SU-DHL-6 (cell line): ENCODE measurements at regions not wholly inside any gene's neighbourhood (a gene's known extent, or its start where the extent isn't known, plus 50 kb on each side); places are given as distances from the start of the nearest gene placed in this dataset.

ENCODE experiments used
- H2AFZ ChIP-seq: fragments of 200-600 bp; sonication (generic); 2 replicates; pipeline ENCODE4 v1.6.1; 2014; ENCODE audit warnings: low read depth, mild to moderate bottlenecking, moderate library complexity, mixed read lengths, antibody characterized with exemption, low read length; ENCODE audit not compliant: severe bottlenecking
- H3F3A ChIP-seq: fragments of 200-600 bp; shearing (Covaris generic); 2 replicates; pipeline ENCODE4 v1.6.0; 2016; ENCODE audit warnings: antibody characterized with exemption, mild to moderate bottlenecking; ENCODE audit not compliant: insufficient read depth
- H3K27ac ChIP-seq: fragments of 200-600 bp; sonication (generic); 2 replicates; pipeline ENCODE4 v1.5.1; 2016; ENCODE audit warnings: low read depth, mild to moderate bottlenecking, low read length, moderate library complexity, mixed read lengths
- H3K27me3 ChIP-seq: fragments of 200-600 bp; sonication (generic), shearing (Covaris generic); 2 replicates; pipeline ENCODE4 v1.6.0; 2014; ENCODE audit warnings: mild to moderate bottlenecking, low read length
- H3K36me3 ChIP-seq: fragments of 200-600 bp; sonication (generic); 2 replicates; pipeline ENCODE4 v1.6.1; 2014; ENCODE audit warnings: mild to moderate bottlenecking, low read length, mixed read lengths
- H3K4me2 ChIP-seq: fragments of 300-600, 200-600 bp; shearing (Covaris generic), sonication (generic); 2 replicates; pipeline ENCODE4 v1.6.0; 2014; ENCODE audit warnings: low read length, low read depth, mild to moderate bottlenecking; ENCODE audit not compliant: poor library complexity, severe bottlenecking
- H3K4me3 ChIP-seq: fragments of 200-600 bp; sonication (generic); 2 replicates; pipeline ENCODE4 v1.5.1; 2014; ENCODE audit warnings: antibody characterized with exemption, low read length, mild to moderate bottlenecking, mixed read lengths; ENCODE audit not compliant: insufficient read depth, poor library complexity, severe bottlenecking
- H3K79me2 ChIP-seq: fragments of 200-600 bp; sonication (generic); 2 replicates; pipeline ENCODE4 v1.6.1; 2014; ENCODE audit warnings: mild to moderate bottlenecking, low read length, moderate library complexity; ENCODE audit not compliant: insufficient read depth
- H3K9ac ChIP-seq: fragments of 200-600 bp; sonication (generic); 2 replicates; pipeline ENCODE4 v1.7.0; 2014; ENCODE audit warnings: mild to moderate bottlenecking, low read length
- H3K9me2 ChIP-seq: fragments of 200-600 bp; sonication (generic); replicated peaks from 2 replicates; pipeline ENCODE4 v1.6.1; 2014; ENCODE audit warnings: low read length; ENCODE audit not compliant: insufficient read depth
- H3K9me3 ChIP-seq: fragments of 200-600 bp; sonication (generic); 2 replicates; pipeline ENCODE4 v1.6.1; 2014; ENCODE audit warnings: low read length, mixed read lengths; ENCODE audit not compliant: insufficient read depth
- H4K20me1 ChIP-seq: fragments of 200-600 bp; sonication (generic); 2 replicates; pipeline ENCODE4 v1.6.1; 2014; ENCODE audit warnings: low read depth, mild to moderate bottlenecking, antibody characterized with exemption, low read length, moderate library complexity, mixed read lengths
- EZH2phosphoT487 ChIP-seq: fragments of 200-600 bp; sonication (generic), shearing (Covaris generic); conservative IDR thresholded peaks from 2 replicates; pipeline ENCODE4 v1.6.1; 2018; ENCODE audit warnings: mild to moderate bottlenecking, antibody characterized with exemption, low read length, moderate library complexity, mixed read lengths
- TF ChIP-seq, protein P1 (sequence below): fragments of 200-600 bp; sonication (generic); IDR thresholded peaks from one replicate; pipeline ENCODE4 v1.5.1; 2017; ENCODE audit warnings: antibody characterized with exemption, mild to moderate bottlenecking, low read length, moderate library complexity; ENCODE audit not compliant: insufficient read depth, poor library complexity, severe bottlenecking

DNA sequence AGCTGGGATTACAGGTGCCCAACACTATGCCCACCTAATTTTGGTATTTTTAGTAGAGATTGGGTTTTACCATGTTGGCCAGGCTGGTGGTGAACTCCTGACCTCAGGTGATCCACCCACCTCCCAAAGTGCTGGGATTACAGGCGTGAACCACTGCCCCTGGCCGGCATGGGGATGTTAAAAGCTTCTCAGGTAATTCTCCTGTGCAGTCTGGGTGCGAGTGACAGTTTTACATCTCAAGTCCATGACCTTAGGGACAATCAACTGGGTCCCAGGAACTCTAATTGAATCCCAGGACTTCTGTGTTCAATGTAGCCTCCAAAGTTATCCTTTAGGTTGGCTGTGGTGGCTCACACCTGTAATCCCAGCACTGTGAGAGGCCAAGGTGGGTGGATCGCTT, 100.1 kb upstream of the TSHZ3 start:
- Histone ChIP-seq H3K4me3 (no peak overlapping the region), H3K9me3 (no peaks in the 10 kb centered on the region; the same call in 1 of the 2 replicates), H3K27ac (no peak overlapping the region), H4K20me1 (no peaks in the 10 kb centered on the region), H3K9ac (no peak overlapping the region), H3F3A (no peaks in the 10 kb centered on the region), H2AFZ (no peak overlapping the region), H3K9me2 (no peaks in the 10 kb centered on the region), H3K4me2 (no peak overlapping the region), H3K36me3 (0 out of 2 replicates have a peak, but pooled peaks cover 2% of the 10 kb centered on the region), H3K27me3 (no peaks in the 10 kb centered on the region), H3K79me2 (no peaks in the 10 kb centered on the region)
- TF ChIP-seq EZH2phosphoT487 = no peak
- TF ChIP-seq, protein P1, sequence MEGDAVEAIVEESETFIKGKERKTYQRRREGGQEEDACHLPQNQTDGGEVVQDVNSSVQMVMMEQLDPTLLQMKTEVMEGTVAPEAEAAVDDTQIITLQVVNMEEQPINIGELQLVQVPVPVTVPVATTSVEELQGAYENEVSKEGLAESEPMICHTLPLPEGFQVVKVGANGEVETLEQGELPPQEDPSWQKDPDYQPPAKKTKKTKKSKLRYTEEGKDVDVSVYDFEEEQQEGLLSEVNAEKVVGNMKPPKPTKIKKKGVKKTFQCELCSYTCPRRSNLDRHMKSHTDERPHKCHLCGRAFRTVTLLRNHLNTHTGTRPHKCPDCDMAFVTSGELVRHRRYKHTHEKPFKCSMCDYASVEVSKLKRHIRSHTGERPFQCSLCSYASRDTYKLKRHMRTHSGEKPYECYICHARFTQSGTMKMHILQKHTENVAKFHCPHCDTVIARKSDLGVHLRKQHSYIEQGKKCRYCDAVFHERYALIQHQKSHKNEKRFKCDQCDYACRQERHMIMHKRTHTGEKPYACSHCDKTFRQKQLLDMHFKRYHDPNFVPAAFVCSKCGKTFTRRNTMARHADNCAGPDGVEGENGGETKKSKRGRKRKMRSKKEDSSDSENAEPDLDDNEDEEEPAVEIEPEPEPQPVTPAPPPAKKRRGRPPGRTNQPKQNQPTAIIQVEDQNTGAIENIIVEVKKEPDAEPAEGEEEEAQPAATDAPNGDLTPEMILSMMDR = no peak

DNA sequence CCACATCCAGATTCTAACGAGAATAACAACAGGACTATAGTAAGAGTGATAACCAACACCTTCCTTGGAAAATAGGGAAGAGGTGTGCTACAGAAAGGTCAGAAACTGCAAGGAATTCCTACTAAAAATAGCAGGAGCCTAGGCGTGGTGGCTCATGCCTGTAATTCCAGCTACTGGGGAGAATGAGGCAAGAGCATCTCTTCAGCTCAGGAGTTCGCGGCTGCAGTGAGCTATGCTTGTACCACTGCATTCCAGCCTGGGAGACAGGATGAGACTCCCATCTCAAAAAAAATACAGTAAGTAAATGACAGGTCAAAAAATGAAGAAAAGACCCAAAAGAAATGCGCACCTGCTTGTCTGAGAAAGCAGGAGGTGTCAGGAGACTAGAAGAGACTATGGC, 101.5 kb upstream of the TSHZ3 start:
- Histone ChIP-seq H3F3A (no peaks in the 10 kb centered on the region), H3K4me2 (no peak overlapping the region), H2AFZ (no peak overlapping the region), H3K36me3 (0 out of 2 replicates have a peak, but pooled peaks cover 2% of the 10 kb centered on the region), H3K9me2 (no peaks in the 10 kb centered on the region), H4K20me1 (no peaks in the 10 kb centered on the region), H3K79me2 (no peaks in the 10 kb centered on the region), H3K9ac (no peak overlapping the region), H3K4me3 (no peak overlapping the region), H3K27me3 (no peaks in the 10 kb centered on the region), H3K27ac (no peak overlapping the region), H3K9me3 (no peaks in the 10 kb centered on the region)
- TF ChIP-seq EZH2phosphoT487 = no peak
- TF ChIP-seq, protein P1 = no peak

DNA sequence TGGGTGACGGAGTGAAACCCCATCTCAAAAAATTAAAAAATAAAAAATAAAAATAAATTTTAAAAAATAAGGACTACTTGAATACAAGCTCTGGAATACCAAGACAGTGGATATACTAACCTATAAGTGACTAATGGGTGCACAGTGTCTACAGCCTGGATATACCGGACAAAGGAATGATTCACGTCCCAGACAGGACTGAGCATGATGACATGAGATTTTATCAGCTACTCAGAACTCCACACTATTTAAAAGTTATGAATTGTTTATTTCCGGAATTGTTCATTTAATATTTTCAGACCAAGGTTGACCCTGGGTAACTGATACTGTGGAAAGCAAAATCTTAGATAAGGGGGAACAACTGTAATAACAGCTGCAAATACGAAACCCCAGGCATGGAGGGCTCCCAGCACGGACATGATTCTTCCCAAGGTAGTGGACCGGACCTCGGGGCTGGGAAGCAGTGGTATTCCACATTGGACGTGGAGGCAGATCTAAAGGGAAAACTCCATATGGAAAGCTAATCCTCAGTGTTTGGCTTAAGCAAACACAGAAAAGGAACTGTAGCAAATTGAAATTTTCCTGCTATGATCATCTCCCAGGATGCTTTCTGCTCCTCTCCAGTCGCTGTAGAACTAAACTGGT, 102.6 kb upstream of the TSHZ3 start:
- no peak overlapping the region for H3K27ac ChIP-seq
- no peak overlapping the region for H3K4me3 ChIP-seq
- H3K36me3 ChIP-seq = 0 out of 2 replicates have a peak, but pooled peaks cover 2% of the 10 kb centered on the region
- H3K9me2 ChIP-seq = no peaks in the 10 kb centered on the region
- no peak overlapping the region for H3K9ac ChIP-seq
- H2AFZ ChIP-seq = no peak overlapping the region
- H3K27me3 ChIP-seq = no peaks in the 10 kb centered on the region
- H3F3A ChIP-seq = no peaks in the 10 kb centered on the region
- H3K4me2 ChIP-seq = no peak overlapping the region
- no peaks in the 10 kb centered on the region for H4K20me1 ChIP-seq
- no peaks in the 10 kb centered on the region for H3K9me3 ChIP-seq
- no peaks in the 10 kb centered on the region for H3K79me2 ChIP-seq
- TF ChIP-seq EZH2phosphoT487 = no peak
- TF ChIP-seq, protein P1 = no peak
